Bronchial epithelial cell (primary cell): ENCODE measurements at regions not wholly inside any gene's neighbourhood (a gene's known extent, or its start where the extent isn't known, plus 50 kb on each side); places are given as distances from the start of the nearest gene placed in this dataset.

Source experiments
- DNase-seq: peaks from one replicate; pipeline ENCODE4 v3.0.0-alpha.2; 2010; ENCODE audit warnings: low read depth
- FAIRE-seq: peaks from 2 replicates; lab custom pipeline; 2011; peaks lifted over from hg19 to GRCh38; lab: Jason Lieb, UNC
- H3K27me3 ChIP-seq: 2 replicates; pipeline ENCODE4 v1.5.1; 2011; ENCODE audit warnings: low read length; ENCODE audit not compliant: control insufficient read depth, insufficient read depth
- H3K36me3 ChIP-seq: 2 replicates; pipeline ENCODE4 v1.5.1; 2011; ENCODE audit warnings: low read length; ENCODE audit not compliant: control insufficient read depth, insufficient read depth
- H3K4me3 ChIP-seq: 2 replicates; pipeline ENCODE4 v1.5.1; 2011; ENCODE audit warnings: mild to moderate bottlenecking, low read depth, low read length, control low read depth
- CTCF ChIP-seq: IDR thresholded peaks from 2 replicates; pipeline ENCODE4 v1.5.1; 2011; ENCODE audit warnings: mild to moderate bottlenecking, moderate library complexity, low read length, control low read depth, inconsistent platforms; ENCODE audit not compliant: insufficient read depth, severe bottlenecking

- Histone ChIP-seq H3K27me3 (no peaks in the 10 kb centered on the region), H3K4me3 (no peak overlapping the region), H3K36me3 (no peaks in the 10 kb centered on the region)
- FAIRE-seq (no peak), DNase-seq (no peak)
- TF ChIP-seq CTCF: no peak
Measured at GRCh38 chr5:56514245-56514644, 281.1 kb upstream of the ANKRD55 start.

- no peak for FAIRE-seq
- peak; percentile 49 for DNase-seq
Measured at GRCh38 chr5:56513141-56513540, 280.0 kb upstream of the ANKRD55 start.

GRCh38 chr5:56512313-56512996 is 279.3 kb upstream of the ANKRD55 start:
- Histone ChIP-seq H3K4me3 (no peak overlapping the region), H3K36me3 (no peaks in the 10 kb centered on the region), H3K27me3 (no peaks in the 10 kb centered on the region)
- DNase-seq (no peak), FAIRE-seq (no peak)
- TF ChIP-seq CTCF: no peak

More at GRCh38 chr5:56513141-56513540, 280.0 kb upstream of the ANKRD55 start:
- Histone ChIP-seq H3K27me3 (no peaks in the 10 kb centered on the region), H3K36me3 (no peaks in the 10 kb centered on the region), H3K4me3 (no peak overlapping the region)
- no peak for TF ChIP-seq CTCF

GRCh38 chr5:56511326-56511841 is 278.3 kb upstream of the ANKRD55 start:
- no peak for TF ChIP-seq CTCF
- no peaks in the 10 kb centered on the region for H3K36me3 ChIP-seq
- FAIRE-seq (no peak), DNase-seq (no peak)
- no peak overlapping the region for H3K4me3 ChIP-seq
- no peaks in the 10 kb centered on the region for H3K27me3 ChIP-seq

GRCh38 chr5:56508249-56508648 is 275.1 kb upstream of the ANKRD55 start:
- FAIRE-seq (no peak), DNase-seq (no peak)
- no peak for TF ChIP-seq CTCF
- no peaks in the 10 kb centered on the region for H3K27me3 ChIP-seq
- no peak overlapping the region for H3K4me3 ChIP-seq
- no peaks in the 10 kb centered on the region for H3K36me3 ChIP-seq

GRCh38 chr5:56507351-56507930 is 274.3 kb upstream of the ANKRD55 start:
- Histone ChIP-seq H3K36me3 (no peaks in the 10 kb centered on the region), H3K4me3 (no peak overlapping the region), H3K27me3 (no peaks in the 10 kb centered on the region)
- TF ChIP-seq CTCF: no peak
- FAIRE-seq (no peak), DNase-seq (no peak)
